ENCODE measurements at regions not wholly inside any gene's neighbourhood (a gene's known extent, or its start where the extent isn't known, plus 50 kb on each side); places are given as distances from the start of the nearest gene placed in this dataset.

- peak; percentile 54 to 89 (median 80) for DNase-seq
Measured at GRCh38 chr21:36636016-36636415, 62.9 kb upstream of the SIM2 start.

GRCh38 chr21:36636439-36636838, 62.5 kb upstream of the SIM2 start:
- DNase-seq: peak in 1 of 4 experiments; percentile 10

GRCh38 chr21:36639769-36640168, 59.1 kb upstream of the SIM2 start:
- no peak for DNase-seq

- DNase-seq: no peak
Measured at GRCh38 chr21:36640174-36640720, 58.7 kb upstream of the SIM2 start.

- DNase-seq: no peak
Measured at GRCh38 chr21:36640721-36641244, 58.1 kb upstream of the SIM2 start.

- DNase-seq: no peak
Measured at GRCh38 chr21:36641346-36641745, 57.6 kb upstream of the SIM2 start.

GRCh38 chr21:36641886-36642285, 57.0 kb upstream of the SIM2 start:
- no peak for DNase-seq

- DNase-seq: no peak
Measured at GRCh38 chr21:36642777-36643176, 56.1 kb upstream of the SIM2 start.

GRCh38 chr21:36643374-36644250, 55.3 kb upstream of the SIM2 start:
- DNase-seq: no peak

GRCh38 chr21:36646011-36646410, 52.9 kb upstream of the SIM2 start:
- no peak for DNase-seq

- DNase-seq: no peak
Measured at GRCh38 chr21:36646645-36647044, 52.3 kb upstream of the SIM2 start.

- peak in 2 of 4 experiments; percentile 26 for DNase-seq
Measured at GRCh38 chr21:36647279-36648093, 51.4 kb upstream of the SIM2 start.

All from suppressor macrophage (primary cell).